ENCODE measurements at regions not wholly inside any gene's neighbourhood (a gene's known extent, or its start where the extent isn't known, plus 50 kb on each side); places are given as distances from the start of the nearest gene placed in this dataset.

DNA sequence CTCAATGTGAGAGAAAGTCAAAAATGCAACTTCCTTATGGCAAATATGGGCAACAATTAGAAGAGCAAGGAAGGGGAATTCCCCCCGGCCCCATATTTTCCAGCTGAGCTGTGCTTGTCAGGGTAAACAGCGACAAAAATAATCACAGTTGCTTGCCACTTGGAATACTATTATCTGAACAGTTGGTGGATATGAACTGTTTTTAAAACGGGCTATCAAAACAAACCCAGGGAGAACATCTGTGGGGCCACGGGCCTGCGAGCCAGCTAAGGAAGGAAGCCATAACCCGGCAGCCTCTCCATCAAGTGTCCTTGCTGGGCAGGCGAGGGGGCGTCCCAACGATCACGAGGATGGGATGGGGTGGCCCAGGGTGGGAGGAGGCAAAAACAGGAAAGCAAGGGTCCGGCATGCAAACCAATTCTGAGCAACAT, 228.4 kb downstream of the ARHGAP12 start:
- Mint-ChIP-seq H3K27ac (peak overlapping the region in 1 of 2 donors; percentile 52), H3K9me3 (peaks cover 0 to 12% of the 10 kb centered on the region in 2 donors), H3K36me3 (peaks cover 0 to 35% of the 10 kb centered on the region in 2 donors)
- no peak for ATAC-seq
- no peak for DNase-seq (ENCODE audit: low spot score in 2 of 2)

DNA sequence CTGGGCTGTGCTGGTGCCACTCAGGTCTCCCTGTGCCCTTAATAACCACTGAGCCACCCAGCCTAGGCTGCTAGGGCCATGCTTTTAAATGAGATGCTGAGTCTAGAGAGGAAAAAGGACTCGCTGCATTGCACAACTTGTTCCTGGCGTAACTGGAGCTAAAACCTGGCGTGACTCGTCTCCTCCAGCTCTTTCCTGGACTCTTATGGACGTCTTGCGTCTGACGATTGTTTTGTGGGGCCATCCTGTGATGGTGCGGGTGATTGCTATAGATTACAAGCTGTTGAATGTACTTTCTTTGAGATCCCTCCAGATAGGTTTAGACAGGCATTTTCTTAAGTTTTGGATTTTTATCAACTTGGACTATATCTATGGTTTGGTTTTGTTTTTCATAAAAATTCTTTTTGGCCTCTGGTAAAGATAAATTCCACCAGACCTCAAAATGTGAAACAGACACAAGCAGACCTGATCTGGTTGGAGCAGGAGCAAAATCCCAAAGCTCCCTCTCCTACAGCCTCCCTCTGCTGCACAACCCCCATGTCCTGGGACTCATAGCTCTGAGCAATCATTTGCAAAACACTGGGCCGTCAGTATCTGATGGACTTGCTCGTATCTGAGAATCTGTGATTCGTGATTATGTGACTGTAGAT, 230.3 kb downstream of the ARHGAP12 start:
- H3K27ac Mint-ChIP-seq: no peak overlapping the region
- peaks cover 0 to 18% of the 10 kb centered on the region in 2 donors for H3K36me3 Mint-ChIP-seq
- ATAC-seq: no peak
- peaks cover 0 to 6% of the 10 kb centered on the region in 2 donors for H3K9me3 Mint-ChIP-seq
- no peak for DNase-seq (ENCODE audit: low spot score in 2 of 2)

DNA sequence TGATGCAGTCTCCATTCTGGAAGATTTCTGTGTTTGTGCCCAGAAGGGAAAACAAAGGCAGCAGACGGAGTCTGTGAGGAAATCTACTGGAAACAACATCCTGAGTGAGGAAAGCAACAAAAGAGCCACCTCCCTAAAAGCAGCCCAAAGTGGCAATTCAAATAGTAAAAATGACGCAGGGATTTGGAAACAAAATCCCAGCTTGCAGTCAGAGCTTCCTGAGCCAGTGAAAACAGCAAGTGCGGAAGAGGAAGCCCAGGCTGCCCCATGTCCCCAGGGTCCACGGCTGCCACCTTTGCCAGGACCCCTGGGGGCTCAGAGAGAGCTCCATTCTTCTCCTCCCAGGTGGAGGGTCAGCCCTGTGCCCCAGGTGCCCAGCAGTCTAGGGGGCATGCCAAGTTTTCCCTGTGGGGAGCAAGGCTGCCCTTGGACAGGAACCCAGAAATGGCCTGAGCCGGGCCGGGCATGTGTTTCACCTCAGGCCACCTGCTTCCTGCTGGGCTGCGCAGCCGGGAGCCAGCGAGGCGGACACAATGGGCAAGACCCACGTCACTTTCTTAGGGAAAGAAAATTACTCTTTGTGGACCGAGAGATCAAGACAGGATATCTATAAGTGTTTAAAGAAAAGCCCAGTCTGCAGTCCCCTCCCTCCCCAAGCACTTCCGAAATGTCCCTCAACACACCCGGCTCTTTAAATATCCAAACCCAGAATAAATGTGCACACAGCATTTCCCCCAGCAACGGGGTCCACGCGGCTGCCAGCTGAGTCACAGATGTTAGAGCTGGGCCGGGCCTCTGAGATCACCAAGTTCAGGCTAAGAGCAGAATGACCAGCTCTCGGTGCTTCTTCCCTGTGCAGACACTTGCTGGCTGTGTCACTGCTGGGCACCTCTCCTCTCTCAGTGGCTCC, 231.1 kb downstream of the ARHGAP12 start:
- no peak for ATAC-seq
- DNase-seq (ENCODE audit: low spot score in 2 of 2): no peak
- peaks cover 0 to 10% of the 10 kb centered on the region in 2 donors for H3K36me3 Mint-ChIP-seq
- H3K9me3 Mint-ChIP-seq: peaks cover 0 to 5% of the 10 kb centered on the region in 2 donors
- H3K27ac Mint-ChIP-seq: no peak overlapping the region

DNA sequence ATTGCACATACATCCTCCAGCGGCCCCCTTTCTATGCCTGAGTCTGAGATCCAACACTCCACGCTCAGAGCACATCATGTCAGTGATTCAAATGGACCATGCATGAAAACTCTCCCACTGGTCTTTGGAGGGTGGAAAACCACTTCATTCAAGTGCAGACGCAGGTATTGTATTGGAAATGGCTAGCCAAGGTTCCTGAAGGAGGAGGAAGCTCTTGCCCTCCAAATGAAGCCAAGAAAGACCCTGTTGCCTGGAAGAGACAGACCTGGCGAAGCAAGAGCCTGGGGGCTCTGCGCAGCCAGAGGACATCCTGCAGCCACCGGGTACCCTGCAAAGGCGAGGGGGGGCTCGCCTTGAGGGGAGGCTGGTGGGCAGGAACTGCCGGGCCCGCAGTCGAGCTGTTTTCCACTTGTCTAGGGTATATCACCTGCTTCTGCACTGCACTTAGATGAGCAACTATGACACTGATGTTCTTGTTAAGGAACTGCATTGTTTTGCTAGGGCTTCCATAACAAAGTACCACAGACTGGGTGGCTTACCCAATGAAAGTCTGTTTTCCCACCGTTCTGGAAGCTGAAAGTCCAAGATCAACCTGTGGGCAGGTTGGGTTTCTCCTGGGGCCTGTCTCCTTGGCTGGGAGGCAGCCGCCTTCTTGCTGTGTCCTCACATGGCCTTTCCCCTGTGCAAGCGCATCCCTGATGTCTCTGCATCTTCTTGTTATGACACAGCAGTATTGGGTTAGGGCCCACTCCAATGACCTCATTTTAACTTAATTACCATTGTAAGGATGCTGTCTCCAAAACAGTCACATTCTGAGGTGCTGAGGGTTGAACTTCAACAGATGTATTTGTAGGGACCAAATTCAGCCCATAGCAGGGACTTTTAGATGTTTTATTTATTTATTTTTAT, 233.4 kb downstream of the ARHGAP12 start:
- ATAC-seq: no peak
- Mint-ChIP-seq H3K9me3 (peaks cover 0 to under 1% of the 10 kb centered on the region in 2 donors), H3K36me3 (peaks cover 0 to under 1% of the 10 kb centered on the region in 2 donors), H3K27ac (no peak overlapping the region)
- no peak for DNase-seq (ENCODE audit: low spot score in 2 of 2)

DNA sequence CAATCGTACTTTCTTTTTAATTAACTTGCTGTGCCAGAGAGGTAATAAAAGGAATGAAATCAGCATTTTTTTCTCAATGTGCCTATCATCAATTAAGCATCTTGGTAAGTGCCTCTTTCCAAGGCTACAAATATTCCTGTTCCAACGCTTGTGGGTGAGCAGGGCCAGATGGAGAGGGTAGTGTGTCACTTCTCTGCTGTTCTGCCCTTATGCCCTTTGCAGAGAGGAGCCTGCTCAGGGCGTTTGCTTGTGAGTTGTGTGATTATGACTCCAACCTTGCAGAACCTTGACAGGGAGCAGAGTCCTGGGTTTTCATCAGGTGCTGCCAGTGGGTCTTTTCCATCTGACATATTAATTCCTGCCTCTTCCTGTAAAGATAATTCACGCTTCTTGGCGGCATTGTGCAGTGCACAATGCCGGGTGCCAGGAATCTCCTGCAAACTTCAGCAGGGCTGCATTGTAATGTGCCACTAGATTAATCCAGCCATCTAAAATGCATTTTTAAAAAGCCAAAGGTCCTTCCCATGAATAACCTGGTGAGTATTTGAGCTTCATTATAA, 234.4 kb downstream of the ARHGAP12 start:
- ATAC-seq (no peak), DNase-seq (ENCODE audit: low spot score in 2 of 2) (no peak)
- H3K9me3 Mint-ChIP-seq: peaks cover 0 to 9% of the 10 kb centered on the region in 2 donors
- peaks cover 0 to 6% of the 10 kb centered on the region in 2 donors for H3K36me3 Mint-ChIP-seq
- H3K27ac Mint-ChIP-seq: no peak overlapping the region

DNA sequence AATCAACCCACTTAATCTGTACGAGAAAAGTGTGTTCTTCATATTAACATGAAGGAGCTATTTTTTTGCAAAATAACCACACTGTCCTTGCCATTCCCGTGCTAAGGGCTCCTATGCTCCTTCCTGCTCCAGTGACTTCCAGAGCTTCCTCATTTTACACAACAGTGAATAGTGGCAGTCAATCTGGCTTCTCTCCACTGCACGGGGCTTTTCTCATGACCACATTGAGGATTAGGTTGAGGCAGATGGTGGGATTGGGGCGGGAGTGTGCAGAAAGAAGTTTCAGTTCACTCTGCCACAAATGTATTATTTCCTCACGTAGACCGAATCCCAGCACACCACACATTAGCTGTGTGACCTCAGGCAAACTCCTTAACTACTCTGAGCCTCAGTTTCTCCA, 235.1 kb downstream of the ARHGAP12 start:
- Mint-ChIP-seq H3K27ac (no peak overlapping the region), H3K36me3 (peaks cover 0 to 6% of the 10 kb centered on the region in 2 donors), H3K9me3 (peaks cover 4 to 15% of the 10 kb centered on the region in 2 donors)
- ATAC-seq: no peak
- DNase-seq (ENCODE audit: low spot score in 2 of 2): no peak

DNA sequence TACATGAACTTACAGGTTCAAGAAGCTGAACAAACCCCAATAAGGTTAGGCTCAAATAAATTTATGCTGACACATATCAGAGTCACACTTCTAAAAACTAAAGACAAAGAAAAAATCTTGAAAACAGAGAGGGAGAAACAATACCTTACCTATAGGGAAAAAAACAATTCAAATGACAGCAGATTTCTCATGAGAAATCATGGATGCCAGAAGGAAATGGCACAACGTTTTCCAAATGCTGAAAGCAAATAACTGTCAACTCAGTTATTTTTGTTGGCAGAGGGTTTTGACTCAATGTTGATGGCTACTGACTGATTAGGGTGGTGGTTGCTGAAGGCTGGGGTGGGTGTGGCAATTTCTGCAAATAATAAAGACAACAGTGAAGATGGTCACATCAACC, 239.4 kb downstream of the ARHGAP12 start:
- Mint-ChIP-seq H3K27ac (no peak overlapping the region), H3K36me3 (peaks cover 3 to 17% of the 10 kb centered on the region in 2 donors), H3K9me3 (peaks cover 7 to 36% of the 10 kb centered on the region in 2 donors)
- ATAC-seq (no peak), DNase-seq (ENCODE audit: low spot score in 2 of 2) (no peak)

DNA sequence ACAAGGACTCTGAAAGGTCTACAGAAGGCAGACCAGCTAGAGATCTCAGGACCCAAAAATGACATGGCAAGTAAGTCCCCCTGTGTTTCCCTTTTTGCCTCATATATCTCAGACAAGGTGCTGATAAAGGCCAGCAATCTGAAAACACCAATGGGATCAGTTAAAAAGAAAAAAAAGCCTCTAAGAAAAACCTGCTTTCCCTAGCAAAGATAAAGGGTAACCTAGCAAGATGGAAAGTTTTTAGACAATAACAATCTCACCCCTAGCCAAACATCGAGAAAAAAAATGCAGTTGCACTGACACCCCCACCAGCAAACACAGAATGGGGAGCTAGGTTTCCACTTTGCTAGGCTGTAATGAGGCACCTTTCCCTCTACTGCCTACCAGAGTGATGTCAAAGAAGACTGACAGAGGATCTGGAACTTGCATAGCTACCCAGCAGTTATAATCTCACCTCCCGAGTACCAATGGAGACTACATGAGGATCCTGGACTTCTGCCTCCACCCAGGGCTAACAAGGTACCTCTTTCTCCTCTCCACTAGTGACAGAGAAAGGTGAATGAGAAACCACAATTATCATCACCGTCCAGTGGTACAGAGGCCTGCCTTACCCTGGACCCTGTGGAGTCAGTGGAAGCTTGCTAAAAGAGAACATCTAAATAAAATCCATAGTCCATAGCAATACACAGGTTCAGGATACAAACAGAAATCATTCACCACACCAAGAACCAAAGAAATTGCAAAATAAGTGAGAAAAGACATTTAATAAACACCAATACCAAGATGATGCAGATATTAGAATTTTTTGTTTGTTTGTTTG, 240.8 kb downstream of the ARHGAP12 start:
- peak; percentile 79 to 85 for ATAC-seq
- DNase-seq (ENCODE audit: low spot score in 2 of 2): no peak
- Mint-ChIP-seq H3K9me3 (peaks cover 16 to 46% of the 10 kb centered on the region in 2 donors), H3K27ac (no peak overlapping the region), H3K36me3 (peaks cover 9 to 28% of the 10 kb centered on the region in 2 donors)

DNA sequence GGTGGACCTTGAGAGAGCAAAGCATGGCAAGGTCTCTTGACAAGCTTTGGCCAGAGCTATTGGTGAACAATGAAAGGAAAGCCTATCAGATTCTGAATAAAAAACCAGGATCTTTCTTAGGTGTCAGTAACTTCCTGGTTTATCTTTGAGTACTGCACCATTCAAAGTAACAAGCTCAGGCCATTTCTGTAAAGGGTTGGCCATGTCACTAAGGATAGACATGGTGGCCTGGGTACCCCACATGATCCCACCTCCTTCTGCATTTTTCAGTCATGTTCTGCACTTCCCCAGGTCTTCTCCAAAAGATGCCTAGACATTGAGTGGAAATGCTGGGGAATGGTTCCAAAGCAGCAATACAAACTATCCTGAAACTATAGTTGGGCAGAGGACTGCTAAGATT, 242.0 kb downstream of the ARHGAP12 start:
- peaks cover 16 to 32% of the 10 kb centered on the region in 2 donors for H3K36me3 Mint-ChIP-seq
- ATAC-seq: peak; percentile 39 to 54
- peaks cover 21 to 58% of the 10 kb centered on the region in 2 donors for H3K9me3 Mint-ChIP-seq
- DNase-seq (ENCODE audit: low spot score in 2 of 2): no peak
- H3K27ac Mint-ChIP-seq: no peak overlapping the region

DNA sequence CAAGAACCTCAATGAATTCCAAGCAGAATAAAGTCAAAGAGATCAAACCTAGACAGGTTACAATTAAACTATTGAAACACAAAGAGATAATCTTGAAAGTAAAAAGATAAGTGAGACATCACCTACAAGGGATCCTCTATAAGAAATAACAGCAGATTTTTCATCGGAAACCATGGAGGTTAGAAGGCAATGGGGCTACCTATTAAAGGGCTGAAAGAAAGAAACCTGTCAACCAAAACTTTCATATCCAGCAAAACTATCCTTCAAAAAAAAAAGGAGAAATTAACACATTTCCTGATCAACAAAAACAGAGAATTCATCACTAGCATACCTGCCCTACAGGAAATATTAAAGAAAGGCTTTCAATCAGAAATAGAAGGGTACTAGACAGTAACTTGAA, 244.9 kb downstream of the ARHGAP12 start:
- no peak for DNase-seq (ENCODE audit: low spot score in 2 of 2)
- H3K27ac Mint-ChIP-seq: no peak overlapping the region
- peaks cover 17 to 44% of the 10 kb centered on the region in 2 donors for H3K9me3 Mint-ChIP-seq
- peaks cover 16 to 26% of the 10 kb centered on the region in 2 donors for H3K36me3 Mint-ChIP-seq
- no peak for ATAC-seq

DNA sequence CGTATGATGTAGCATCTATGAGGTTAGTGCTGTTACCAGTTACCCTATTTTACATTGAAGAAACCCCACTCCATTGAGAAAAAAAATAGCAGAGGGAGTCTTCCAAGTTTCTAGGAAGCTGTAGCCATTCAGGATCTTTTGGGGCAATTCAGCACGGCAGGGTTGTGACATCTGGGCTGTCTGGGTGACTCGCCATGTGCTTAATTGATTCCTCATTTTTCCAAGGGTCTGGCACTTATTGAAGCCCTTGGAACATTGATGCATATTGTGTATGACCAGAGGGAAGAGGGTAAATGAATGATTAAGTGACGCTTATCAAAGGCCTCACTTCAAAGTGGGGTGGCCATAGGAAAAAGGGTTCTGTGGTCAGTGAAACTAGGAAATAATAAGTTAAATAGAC, 248.7 kb downstream of the ARHGAP12 start:
- ATAC-seq (no peak), DNase-seq (ENCODE audit: low spot score in 2 of 2) (no peak)
- Mint-ChIP-seq H3K27ac (no peak overlapping the region), H3K9me3 (peaks cover 17 to 26% of the 10 kb centered on the region in 2 donors), H3K36me3 (peaks cover 20 to 24% of the 10 kb centered on the region in 2 donors)

DNA sequence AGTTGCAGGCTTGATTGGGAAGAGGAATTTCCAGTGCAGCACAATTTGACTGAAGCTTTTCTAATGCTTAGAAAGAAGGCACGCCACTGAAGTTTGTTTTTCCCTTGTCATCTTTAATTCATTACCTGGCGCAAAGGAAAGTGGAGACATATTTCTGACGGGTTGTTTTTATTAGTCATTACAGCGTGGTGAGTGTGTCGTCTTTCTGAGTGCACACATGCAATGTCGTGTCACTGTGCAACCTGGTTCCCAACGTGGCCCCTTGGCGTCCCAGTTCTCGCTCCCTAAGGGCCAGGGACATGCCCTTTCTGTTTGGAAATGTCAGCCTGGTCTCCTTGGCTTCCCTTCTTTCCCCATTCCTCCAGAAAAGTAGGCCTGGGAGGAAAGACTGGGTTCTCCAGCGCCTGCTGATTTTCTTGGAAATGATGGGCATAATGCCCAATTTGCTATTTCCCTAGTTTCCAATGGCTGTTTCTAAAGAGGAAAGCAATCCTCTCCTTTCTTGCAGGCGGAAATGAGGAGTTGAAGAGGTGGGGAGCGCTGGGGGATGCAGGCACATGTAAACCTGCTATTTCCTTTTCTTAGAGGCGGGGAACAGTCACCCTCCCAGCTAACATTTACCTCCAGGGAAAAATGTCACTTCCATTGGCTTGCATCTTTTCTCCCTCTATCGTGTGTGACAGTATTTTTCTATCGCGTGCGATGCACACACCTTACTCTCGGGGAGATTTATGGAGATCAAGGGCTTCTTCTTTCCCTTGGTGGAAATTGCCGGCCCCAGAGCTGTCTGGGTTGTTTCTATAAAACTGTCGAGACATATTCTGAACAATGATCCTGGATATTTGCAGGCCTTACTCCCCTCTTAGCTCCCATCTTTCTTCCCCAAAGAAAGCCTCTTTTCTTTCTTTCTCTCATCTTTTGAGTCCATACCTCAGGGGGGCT, 249.8 kb downstream of the ARHGAP12 start:
- ATAC-seq: no peak
- H3K27ac Mint-ChIP-seq: no peak overlapping the region
- H3K9me3 Mint-ChIP-seq: peaks cover 12 to 24% of the 10 kb centered on the region in 2 donors
- H3K36me3 Mint-ChIP-seq: peaks cover 18 to 23% of the 10 kb centered on the region in 2 donors
- no peak for DNase-seq (ENCODE audit: low spot score in 2 of 2)

DNA sequence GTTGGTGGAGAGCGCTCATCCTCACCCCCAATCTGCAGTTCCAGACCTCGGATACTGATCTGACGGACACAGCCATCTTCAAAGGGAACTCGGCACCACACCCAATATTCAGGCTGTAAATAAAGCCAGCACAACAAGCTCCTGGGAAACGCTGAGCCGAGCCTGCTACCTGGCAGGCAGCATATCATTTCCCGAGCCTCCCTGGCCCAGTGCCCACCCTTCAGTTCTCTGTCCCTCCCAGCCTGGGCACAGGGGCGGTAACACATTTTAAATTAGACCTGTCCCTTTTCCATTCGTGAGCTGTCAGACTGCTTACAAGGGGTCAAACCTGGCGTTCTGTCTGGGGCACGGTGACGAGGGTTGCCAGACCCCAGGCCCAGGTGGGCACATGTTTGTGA, 250.5 kb downstream of the ARHGAP12 start:
- Mint-ChIP-seq H3K36me3 (peaks cover 15 to 16% of the 10 kb centered on the region in 2 donors), H3K27ac (no peak overlapping the region), H3K9me3 (peaks cover 8 to 23% of the 10 kb centered on the region in 2 donors)
- DNase-seq (ENCODE audit: low spot score in 2 of 2) (no peak), ATAC-seq (no peak)
